Activated CD4-positive, CD25-positive, alpha-beta regulatory T cell treated with anti-CD3 and anti-CD28 coated beads, Interleukin-2, amount 50 U/mL, for 72 hours (primary cell): ENCODE measurements at regions not wholly inside any gene's neighbourhood (a gene's known extent, or its start where the extent isn't known, plus 50 kb on each side); places are given as distances from the start of the nearest gene placed in this dataset.

ENCODE experiments used
- DNase-seq: peaks from one replicate; pipeline ENCODE4 v3.0.0; 2021

DNA sequence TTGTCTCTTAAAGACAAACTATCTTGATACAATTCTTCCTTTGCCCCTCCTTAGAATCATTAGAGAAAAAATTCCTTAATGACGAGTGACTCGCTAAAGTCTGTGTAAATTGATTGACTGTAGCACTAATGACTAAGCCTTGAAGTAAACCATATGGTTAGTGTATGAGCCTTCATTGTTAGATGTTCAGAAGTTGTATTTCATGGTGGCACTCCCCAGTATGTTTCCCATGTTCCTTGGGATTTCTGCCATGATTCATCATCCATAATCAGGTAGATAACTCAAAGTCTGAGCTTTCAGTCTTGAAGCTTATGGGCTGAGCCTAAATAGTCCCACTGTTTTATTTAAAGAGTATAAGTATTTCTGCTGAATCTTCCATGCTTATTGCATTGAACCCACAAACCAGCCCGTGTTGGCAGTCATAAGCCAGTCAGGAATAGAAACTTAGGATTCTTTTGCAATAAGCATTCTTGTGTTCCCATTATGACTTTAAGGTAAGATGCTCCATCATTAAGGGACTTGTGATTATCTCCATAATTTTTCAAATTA lies 371.2 kb upstream of the RARB start:
- DNase-seq = no peak

DNA sequence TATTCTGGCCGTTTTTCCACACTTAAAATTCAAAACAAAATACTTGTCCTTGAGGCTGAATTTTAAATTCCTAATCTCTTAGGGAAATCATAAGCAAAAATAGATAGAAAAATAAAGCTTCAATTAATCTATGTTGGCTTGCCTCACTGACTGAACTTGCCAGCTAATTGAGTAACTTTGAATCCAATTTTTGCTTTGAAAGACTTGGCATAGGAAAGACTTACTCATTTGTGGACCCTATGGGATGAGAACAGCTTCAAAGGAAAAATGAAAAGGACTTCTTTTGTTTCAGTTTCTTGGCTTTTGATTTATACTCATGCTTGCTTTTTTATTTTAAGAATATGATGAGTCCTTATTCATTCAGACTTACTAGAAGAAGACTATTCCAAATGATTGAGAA lies 370.7 kb upstream of the RARB start:
- no peak for DNase-seq

DNA sequence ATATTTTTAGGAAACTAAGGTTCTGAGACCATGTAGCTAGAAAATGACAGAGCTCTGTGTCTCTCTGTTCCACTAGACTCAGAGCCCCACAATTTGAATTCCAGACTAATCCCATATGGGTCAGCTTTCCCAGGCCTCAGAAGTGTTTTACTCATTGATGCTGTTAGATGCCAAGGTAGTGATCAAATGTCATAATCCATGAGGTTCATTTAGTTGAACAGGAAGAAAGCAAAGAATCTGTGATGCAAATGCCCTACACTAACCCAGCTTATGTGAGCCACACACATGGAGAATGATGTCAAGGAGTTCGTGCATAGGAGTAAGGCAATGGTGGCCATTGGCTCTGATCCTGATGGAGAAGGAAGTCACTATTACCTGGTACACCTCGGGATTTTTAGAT lies 363.4 kb upstream of the RARB start:
- no peak for DNase-seq

DNA sequence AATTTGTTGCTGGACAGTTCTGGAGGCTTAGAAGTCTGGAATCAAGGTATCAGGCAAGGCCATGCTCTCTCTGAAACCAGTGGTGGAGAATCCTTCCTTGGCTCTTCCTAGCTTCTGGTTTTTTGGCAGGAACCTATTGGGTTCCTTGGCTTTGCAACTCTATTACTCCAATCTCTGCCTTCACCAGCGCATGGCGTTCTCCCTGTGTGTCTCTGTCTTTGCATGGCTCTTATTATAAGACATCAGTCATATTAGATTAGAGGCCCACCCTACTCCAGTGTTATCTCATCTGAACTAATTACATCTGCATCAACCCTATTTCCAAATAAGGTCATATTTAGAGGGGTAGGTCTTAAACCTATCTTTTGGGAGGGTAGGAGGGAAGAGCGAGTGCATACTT lies 358.1 kb upstream of the RARB start:
- no peak for DNase-seq

DNA sequence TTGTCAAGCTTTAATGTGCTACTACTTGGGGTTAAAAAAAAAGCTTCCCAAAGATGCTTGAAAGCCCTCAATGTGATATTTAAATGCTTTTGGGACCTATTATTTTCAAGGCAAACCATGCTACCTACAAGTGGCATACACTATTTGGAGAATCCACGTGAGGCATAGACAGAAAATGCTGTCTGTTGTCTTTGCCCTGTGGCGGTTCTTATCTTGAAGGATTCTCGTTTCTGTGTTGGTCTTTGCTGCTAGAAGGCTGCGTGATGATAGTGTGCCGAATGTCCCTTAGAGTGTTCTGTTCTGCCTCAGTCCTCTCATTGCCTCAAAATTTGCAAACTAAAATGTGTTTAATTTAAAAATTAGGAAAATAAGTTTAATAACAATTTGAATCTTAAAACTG lies 356.2 kb upstream of the RARB start:
- DNase-seq = no peak

DNA sequence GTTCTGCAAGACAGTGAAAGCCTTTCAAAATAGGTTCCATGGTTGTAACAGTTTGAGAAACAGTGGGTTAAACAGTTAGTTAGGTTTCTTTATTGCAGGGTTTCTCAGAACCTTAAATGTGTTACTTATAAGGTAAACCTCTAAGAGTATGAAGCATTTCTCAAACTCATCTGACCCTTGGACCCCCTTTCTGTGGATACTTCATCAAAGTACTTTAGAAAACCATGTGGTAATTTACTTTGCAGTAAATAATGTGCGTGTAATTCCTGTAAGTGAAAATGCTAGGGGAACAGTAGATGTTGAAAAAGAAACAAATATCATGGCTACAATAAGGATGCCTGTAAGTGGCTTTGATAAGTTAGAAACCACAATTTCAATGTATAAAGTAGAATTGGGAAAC lies 354.6 kb upstream of the RARB start:
- DNase-seq = no peak

DNA sequence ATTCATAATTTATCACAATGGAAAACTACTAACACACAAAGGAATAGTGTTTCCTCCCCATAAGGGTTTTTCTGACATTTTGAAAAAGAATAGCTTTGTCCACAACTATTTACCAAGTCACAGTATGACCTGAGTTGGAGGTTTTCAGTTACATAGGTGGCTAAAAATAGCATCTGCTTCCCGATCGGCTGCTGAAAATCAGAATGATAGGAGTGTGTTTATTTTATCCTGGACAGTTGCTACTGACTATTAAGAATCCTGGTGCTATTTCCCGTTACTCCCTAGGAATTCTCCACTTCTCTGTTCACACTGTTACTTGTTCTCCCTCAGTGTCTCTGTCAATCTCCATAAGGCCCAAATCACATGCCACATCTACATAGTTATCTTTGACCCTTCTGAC lies 353.9 kb upstream of the RARB start:
- no peak for DNase-seq

DNA sequence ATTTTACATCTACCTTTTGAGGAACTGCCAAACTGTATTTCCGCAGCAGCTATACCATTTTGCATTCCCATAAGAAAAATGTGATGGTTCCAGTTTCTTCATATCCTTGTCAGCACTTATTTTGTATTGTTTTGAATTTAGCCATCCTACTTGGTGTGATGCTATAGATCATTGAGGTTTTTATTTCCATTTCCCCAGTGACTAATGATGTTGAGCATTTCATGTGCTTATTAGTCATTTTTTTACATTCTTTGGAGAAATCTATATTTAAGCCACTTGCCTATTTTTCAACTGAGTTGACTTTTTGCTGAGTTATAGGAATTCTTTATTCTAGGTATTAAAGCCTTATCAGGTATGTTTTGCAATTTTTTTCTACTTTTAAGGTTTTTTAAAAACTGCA lies 347.6 kb upstream of the RARB start:
- no peak for DNase-seq

DNA sequence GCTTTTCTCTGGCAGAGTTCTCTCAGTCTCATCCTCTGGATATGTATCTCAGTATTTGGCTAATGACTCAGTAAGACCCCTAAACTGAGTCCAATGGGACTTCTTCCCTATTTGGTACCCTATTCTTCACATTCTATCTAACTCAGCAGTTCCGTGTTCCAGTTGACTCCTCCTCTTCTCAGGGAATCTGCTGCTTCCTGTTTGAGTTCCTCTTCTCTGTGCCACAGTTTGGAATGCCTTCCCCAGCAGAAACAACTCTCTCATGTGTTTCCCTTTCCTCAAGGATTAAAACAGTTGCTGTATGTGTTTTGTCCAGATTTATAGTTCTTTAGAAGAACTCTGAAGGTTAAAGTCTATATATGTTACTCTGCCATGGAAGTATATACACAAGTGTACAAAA lies 344.0 kb upstream of the RARB start:
- DNase-seq = no peak

DNA sequence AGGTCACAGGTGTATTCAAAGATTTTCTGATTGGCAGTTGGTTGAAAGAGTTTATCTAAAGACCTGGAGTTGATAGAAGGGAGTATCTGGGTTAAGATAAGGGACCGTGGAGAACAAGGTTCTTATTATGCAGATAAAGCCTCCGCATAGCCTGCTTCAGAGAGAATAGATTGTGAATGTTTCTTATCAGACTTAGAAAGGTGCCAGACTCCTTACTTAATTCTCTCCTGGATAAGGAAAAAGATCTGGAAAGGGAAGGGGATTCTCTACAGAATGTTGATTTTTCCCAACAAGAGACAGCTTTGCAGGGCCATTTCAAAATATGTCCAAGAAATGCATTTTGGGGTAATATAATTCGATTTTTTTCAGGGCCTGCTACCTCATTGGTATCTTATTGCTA lies 341.3 kb upstream of the RARB start:
- no peak for DNase-seq

DNA sequence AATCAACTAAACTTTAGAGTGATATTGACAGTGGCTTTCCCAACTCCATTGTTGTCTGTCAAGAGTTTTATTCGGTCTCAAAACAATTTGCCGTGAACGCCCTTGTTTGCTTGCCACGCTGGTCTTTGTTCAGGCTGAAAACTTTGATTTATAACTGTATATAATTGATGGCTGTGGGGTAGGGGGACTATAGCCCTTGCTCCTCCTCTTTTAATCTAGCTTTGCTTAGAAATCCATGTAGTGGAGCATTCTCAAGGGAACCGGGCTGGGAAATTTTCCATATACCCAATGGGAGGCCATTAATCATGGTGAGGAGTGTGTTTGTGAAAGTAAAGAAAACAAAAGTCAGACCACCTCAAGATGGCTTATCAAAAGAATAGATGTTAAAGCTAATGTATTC lies 339.8 kb upstream of the RARB start:
- DNase-seq = no peak

DNA sequence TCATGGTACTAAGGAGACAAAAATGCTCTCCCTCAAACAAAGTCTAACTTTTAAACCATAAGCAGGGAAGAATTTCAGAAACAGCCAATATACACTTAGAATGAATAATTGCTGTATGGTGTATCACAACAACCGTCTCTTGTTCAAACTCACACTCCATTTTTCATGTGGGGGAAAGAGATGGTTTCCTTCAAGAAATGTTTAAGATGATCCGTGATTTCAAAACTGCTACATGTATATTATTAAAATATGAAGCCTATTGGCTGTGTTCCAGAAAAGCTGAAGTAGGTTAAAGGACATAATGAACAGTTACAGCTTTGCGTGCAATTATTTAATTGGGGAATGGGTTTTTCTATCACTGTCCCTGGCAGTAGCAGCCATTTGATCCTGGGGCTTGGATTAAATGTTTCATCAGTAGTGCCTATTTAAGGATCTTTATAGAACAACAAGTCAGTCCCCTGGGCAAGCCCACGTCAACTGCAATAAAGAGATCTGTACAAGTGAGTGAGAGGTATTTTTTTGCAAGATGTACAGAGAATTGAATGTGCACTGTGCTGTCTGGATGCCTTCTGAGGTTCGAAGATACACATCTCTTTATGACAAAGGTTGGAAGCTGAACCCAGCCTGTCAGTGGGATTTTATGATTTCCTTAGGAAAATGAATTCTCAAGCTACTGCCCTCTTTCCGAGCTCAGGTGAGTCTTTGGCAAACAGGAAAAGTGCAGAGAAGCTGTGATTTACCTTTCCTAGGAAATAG lies 337.2 kb upstream of the RARB start:
- no peak for DNase-seq

DNA sequence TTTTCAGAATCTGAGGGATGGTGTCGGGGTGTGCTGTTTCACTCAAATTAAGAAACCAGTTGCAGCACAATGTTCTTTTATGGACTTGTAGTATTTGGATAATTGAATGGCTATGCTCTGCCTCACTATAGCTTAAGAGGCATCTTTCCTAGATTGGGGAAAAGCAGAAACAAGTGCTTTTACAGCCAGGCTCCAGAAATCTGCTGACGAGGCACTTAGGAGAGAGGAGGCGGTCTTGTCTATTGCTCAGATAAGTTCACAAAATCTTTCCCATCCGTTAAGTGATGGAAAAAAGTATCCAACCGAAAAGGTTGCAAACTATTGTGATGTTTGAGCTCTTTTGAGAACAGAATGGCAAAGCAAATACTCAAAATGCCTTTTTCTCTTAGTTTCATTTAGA lies 336.1 kb upstream of the RARB start:
- no peak for DNase-seq

DNA sequence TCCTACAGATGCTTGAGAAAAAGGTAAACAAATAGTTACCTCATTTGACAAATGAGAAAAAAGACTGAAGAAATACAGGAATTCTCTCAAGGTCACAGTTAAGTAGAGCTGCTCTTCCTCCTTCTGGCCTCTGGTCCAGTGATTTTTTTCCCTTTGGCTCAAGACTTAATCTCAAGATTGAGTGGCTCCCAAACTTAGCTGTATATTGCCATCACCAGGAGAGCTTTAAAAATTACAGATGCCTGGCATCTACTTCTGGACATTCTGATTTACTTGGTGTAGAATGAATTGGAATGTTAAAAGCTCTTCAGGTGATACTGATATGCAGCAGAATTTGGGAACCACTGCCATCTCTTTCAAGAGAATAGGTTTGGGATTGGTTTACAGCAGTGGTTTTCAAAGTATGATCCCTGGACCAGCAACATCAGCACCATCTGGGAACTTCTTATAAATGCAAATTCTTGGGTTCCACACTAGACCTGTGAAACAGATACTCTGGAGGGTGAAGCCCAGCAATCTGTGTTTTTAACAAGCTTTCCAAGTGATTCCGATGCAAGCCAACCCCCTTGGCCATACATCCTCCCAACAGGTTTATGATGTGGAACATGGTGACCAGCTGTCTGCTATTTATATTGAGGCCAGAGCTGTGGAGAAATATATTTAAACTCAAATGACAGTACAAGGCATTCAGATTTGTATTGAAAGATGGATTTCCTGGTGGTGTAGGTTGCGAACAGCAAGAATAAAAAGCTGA lies 333.0 kb upstream of the RARB start:
- no peak for DNase-seq

DNA sequence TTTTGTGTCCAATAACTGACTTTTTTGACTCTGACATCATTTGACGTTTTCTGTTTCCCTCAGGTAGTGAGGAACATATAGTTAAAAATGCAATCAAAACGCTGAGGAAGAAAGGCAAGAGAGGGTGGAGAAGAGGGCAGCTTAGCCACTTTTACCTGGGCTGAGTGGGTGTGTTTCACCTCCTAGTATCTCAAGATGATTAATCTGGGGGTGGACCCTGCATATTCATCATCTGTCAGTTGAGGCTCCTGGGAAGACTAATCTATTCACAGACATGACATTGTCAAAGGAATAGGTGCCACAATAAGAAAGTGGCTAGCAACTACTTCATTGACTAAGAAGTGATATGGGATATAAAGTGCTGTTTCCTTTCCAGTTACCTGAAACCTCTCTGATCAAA lies 331.5 kb upstream of the RARB start:
- no peak for DNase-seq

DNA sequence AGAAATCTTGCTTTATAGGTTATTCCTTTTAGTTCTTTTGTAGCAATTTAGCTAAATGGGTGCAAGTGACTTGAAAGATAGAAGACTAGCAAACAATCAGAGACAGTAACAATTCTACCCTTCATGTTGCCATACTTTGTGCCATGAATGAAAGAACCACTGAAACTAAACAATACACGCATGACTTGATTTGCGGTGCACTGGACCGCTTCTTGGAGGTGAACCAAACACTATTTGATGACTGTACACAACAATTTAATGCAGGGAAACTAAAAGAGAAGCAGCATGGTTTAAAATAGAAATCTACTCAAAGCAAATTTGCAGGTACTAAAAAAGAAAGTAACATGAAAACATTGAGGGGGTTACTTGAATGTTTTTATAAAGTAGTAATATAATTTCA lies 331.0 kb upstream of the RARB start:
- DNase-seq = no peak

DNA sequence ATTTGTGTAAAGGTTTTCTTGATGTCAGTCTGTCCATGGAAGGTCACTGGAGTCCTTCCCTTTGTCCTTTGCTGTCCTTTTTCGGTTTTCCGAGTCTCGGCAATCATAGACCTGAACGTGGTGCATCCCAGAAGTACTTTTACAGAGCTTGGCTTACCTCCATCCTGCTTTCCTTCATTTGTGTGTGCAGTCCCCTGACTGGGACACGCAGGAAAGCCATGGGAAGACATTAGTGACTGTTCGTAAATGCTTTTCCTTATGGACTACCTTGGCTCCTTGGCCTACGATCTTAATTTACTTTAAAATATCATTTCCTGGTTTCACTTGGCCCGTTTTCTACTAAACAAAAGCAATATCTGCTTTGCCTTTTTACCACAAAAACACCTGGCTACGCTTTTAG lies 328.4 kb upstream of the RARB start:
- no peak for DNase-seq

DNA sequence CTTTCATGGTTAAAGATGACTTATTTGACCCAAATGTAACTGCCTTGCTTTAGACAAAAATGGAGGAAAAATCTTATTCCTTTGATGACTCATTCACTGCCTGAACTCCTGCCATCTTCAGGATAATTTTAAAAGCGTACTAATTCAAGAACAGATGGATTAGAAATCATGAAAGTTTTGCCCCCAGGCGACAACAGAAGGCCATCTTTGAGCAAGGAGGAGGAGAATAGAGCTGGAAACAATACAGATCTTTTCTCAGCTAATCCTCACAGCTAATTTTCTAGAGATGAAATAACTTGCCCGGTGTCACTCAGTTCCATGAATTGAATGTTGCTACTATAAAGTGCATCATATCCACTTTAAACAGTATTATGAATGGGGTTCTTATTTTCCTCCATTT lies 324.7 kb upstream of the RARB start:
- no peak for DNase-seq

DNA sequence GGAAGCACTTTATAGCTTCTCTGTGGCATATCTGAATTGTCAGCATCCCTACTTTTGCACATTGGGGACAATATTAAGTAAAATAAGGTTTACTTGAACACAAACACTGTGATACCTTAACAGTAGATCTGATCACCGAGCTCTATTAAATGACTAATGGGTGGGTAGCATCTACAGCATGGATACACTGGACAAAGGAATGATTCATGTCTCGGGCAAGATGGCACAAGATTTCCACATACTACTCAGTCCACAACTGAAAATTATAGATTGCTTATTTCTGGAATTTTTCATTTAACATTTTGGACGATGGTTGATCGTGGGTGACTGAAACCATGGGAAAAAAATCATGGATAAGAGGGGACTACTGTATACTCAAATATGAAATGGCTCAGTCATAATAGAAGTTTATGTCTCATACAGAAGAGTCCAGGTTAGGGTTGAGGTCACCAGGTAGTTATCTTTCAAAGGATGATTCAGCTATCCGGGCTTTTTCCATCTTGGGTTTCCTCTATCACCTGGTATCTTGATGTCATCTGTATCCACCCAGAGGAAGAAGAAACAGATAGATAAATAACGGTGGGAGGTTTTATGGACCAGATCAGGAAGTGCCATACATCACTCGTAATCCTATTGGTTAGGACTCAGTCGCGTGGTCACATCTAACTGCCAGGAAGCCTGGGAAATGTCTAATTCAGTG lies 320.0 kb upstream of the RARB start:
- DNase-seq = no peak

DNA sequence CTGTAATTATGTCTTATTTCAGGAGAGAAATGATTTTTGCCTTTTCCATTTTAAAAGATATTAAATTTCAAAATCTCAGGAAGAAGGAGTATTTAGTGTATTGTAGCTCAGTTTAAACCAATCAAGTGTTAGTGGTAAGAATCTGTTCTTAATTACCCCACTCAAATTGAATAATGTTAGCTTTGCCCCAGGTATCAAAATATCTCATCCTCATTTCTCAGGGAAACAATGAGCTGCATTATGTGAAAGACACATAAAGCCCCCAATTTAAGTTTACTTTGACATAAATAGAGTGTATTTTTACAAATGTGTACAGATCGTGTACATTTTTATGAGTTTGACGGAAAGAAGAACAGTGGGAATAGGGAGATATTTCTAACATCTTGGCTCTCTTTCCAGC lies 317.4 kb upstream of the RARB start:
- DNase-seq = no peak

DNA sequence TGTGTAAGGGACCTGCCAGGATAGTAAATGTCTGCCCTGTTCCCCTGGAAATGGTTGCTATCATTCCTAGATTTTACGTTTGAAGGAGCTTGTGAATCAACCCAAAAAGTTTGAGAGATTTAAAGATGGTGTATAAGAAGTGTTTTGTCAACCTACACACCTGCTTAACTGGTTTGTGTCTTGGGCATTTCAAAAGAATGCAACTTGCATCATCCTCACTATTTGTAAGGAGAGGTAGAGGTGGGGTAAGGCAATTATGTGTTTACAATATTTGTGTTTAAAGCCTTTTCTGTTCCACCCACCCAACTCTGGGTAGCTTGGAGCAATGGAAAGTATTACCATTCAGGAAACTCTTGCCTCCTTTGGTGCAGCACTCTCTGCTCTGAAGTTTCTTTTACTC lies 314.2 kb upstream of the RARB start:
- DNase-seq = no peak

DNA sequence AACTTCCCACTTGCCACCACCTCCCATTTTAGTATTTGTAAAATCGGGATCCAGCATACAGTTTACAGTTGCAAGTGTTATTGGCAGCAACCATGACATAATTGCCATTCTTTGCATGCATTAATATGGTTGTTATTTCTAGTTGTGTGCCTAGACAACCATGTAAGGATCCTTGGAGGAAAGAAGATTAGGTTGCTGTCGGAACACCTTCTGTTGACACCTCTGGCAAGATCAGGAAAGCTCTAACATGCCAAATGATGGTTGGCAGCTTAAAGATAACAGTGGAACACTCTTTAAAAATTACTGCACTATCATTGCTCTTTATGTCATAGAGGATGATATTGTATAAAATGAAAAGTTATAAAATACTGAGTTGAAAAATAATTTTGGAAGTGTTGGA lies 313.5 kb upstream of the RARB start:
- DNase-seq = no peak

DNA sequence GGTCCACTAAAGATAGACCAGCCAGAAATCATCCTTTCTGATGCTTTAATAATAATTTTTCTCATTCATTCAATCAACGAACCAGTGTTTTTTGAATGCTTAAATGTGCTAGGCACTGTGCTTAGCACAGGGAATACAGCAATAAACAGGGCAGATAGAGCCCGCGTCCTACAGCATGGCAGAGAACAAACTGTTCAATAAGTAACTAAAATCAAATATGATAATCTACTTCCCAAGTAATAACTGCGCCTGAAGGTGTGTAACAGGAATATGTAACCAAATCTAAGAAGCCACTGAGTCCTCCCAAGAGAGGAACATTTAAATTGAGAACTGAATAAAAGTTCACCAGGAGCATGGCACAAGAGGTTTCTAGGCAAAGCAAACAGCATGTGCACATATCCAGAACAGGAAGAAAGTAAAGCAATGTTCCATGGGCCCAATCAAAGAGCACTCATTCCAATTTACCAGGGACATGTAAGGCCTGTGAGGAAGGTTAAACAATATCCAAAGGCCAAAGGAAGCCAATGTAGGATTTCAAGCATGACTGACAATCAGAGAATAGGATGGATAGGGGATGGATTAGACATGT lies 311.0 kb upstream of the RARB start:
- DNase-seq = no peak

DNA sequence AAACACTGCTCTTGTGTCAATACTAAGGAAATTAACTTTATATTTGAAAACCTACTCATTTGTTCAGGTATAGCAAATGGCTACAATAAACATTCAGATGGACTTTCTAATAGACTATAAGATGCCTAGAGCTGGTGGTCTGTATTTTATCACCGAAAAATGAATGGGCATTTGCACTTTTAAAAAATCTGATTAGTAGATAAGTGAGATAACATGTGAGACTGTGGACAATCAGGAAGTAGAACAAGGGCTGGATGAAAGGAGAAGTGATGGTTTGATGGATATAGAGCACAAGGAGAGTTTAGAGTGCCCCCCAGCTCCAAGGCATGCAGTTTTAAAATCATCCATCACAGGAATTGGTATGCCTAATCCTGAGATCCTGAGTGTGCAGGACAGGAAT lies 308.4 kb upstream of the RARB start:
- no peak for DNase-seq
